ENCODE measurements at regions not wholly inside any gene's neighbourhood (a gene's known extent, or its start where the extent isn't known, plus 50 kb on each side); places are given as distances from the start of the nearest gene placed in this dataset.

DNA sequence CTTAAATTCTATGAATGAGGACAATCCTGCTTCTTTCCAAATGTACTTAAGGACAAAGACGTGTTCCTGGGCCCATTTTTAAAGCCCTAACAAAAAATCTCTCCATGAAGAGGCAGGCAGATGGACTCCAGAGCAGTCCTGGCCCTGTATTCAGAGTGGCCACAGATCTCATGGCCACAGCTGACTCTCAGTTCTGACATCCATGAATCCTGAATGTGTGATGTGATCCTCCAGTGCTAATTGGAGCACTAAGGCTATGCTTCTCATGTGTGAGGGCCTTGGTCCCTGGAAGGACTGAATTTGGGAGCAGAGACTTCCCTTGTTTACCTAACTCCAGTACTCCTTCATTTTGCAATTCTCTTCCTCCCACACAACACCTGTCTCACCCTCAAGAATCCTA, 373.0 kb downstream of the AGTPBP1 start:
- no peaks in the 10 kb centered on the region for H3K27me3 Mint-ChIP-seq
- Histone ChIP-seq H3K36me3 (ENCODE audit: control insufficient read depth, insufficient read depth, low read length) (no peaks in the 10 kb centered on the region), H3K27me3 (ENCODE audit: control insufficient read depth, insufficient read depth, low read length) (no peaks in the 10 kb centered on the region), H3K4me1 (ENCODE audit: control insufficient read depth, insufficient read depth, low read length, poor library complexity, severe bottlenecking) (no peaks in the 10 kb centered on the region), H3K9me3 (ENCODE audit: control insufficient read depth in 2 of 2, low read length in 2 of 2) (no peaks in the 10 kb centered on the region), H3K4me3 (ENCODE audit: low read depth, low read length) (no peak overlapping the region), H3K27ac (ENCODE audit: insufficient read depth, low read length, poor library complexity, severe bottlenecking) (no peak overlapping the region)
- H3K4me3 Mint-ChIP-seq = no peak overlapping the region
- peaks cover 0 to 6% (median 0%) of the 10 kb centered on the region in 7 donors for H3K9me3 Mint-ChIP-seq
- DNase-seq (no peak), ATAC-seq (ENCODE audit: low read depth in 2 of 2) (no peak)
- H3K27ac Mint-ChIP-seq = no peak overlapping the region
- H3K36me3 Mint-ChIP-seq = no peaks in the 10 kb centered on the region
- H3K4me1 Mint-ChIP-seq = no peaks in the 10 kb centered on the region

DNA sequence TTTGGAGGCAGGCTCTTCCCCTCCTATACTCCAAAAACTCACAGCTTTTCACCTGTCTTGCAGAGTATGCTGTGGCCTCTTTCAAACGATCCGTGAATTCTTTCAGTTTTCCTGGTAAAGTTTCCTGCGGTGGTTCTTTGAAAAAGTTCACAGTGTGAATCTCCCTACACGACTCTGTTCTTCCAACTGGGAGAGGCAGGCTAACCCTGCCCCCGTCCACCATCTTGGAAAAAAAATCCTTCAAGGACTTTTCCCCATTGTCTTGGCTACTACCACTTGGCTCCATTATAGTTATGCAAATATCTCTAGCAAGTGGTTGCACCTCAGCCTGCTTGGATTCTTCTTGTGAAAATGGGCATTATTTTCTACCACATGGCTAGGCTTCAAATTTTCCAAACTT, 382.6 kb downstream of the AGTPBP1 start:
- no peak for ATAC-seq (ENCODE audit: low read depth in 2 of 2)
- peaks cover 11% of the 10 kb centered on the region for H3K27me3 Mint-ChIP-seq
- no peaks in the 10 kb centered on the region for H3K4me1 Mint-ChIP-seq
- no peaks in the 10 kb centered on the region for H3K36me3 ChIP-seq (ENCODE audit: control insufficient read depth, insufficient read depth, low read length)
- H3K9me3 Mint-ChIP-seq = peaks cover 0 to 4% (median 0%) of the 10 kb centered on the region in 7 donors
- H3K36me3 Mint-ChIP-seq = no peaks in the 10 kb centered on the region
- no peaks in the 10 kb centered on the region for H3K9me3 ChIP-seq (ENCODE audit: control insufficient read depth in 2 of 2, low read length in 2 of 2)
- no peak overlapping the region for H3K4me3 Mint-ChIP-seq
- H3K4me3 ChIP-seq (ENCODE audit: low read depth, low read length) = no peak overlapping the region
- DNase-seq = no peak
- H3K27me3 ChIP-seq (ENCODE audit: control insufficient read depth, insufficient read depth, low read length) = no peaks in the 10 kb centered on the region
- H3K27ac ChIP-seq (ENCODE audit: insufficient read depth, low read length, poor library complexity, severe bottlenecking) = no peak overlapping the region
- no peak overlapping the region for H3K27ac Mint-ChIP-seq
- H3K4me1 ChIP-seq (ENCODE audit: control insufficient read depth, insufficient read depth, low read length, poor library complexity, severe bottlenecking) = no peaks in the 10 kb centered on the region

DNA sequence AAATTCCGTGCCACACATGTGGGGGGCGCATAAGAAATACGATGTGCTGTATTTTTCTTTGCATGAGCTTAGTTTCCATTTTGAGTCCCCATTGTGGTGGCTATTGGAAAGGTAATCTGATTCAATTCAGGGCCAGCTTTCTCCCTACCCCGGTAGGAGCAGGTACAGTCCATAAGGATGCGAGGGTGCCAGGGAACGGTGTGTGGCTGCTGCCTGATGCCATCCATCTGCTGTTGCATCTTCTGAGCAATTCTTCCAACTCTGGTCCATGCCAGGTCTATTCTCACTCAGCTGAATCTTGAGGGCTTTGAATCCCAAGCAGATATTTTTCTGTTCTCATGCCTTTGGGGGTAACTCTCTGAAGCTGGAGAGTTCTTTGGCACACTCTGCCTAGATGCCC, 392.7 kb downstream of the AGTPBP1 start:
- Histone ChIP-seq H3K9me3 (ENCODE audit: control insufficient read depth in 2 of 2, low read length in 2 of 2) (no peaks in the 10 kb centered on the region), H3K4me1 (ENCODE audit: control insufficient read depth, insufficient read depth, low read length, poor library complexity, severe bottlenecking) (no peaks in the 10 kb centered on the region), H3K27ac (ENCODE audit: insufficient read depth, low read length, poor library complexity, severe bottlenecking) (no peak overlapping the region), H3K4me3 (ENCODE audit: low read depth, low read length) (no peak overlapping the region), H3K36me3 (ENCODE audit: control insufficient read depth, insufficient read depth, low read length) (no peaks in the 10 kb centered on the region), H3K27me3 (ENCODE audit: control insufficient read depth, insufficient read depth, low read length) (no peaks in the 10 kb centered on the region)
- ATAC-seq (ENCODE audit: low read depth in 2 of 2) (no peak), DNase-seq (no peak)
- H3K36me3 Mint-ChIP-seq = no peaks in the 10 kb centered on the region
- H3K27me3 Mint-ChIP-seq = no peaks in the 10 kb centered on the region
- peaks cover 0 to 7% (median 0%) of the 10 kb centered on the region in 7 donors for H3K9me3 Mint-ChIP-seq
- no peak overlapping the region for H3K4me3 Mint-ChIP-seq
- H3K27ac Mint-ChIP-seq = no peak overlapping the region
- no peaks in the 10 kb centered on the region for H3K4me1 Mint-ChIP-seq

DNA sequence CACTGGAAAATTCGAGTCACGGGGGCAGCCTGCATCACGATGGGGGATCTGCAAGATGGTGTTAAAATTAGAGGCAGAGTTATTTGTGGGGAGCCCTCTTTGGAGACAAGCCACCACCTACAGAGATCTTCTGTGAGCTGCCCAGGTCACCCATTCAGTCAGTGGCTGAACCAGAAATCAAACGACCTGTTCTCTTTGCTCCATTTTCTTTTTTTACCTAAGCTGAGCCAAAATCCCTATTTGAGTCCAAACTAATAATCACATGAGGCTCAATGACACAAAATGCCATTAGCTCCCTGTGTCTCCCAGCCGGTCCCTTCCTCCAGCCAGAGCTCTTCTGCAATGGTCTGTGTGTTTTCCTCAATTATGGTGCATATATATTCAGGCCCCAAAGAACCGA, 394.2 kb downstream of the AGTPBP1 start:
- no peaks in the 10 kb centered on the region for H3K27me3 ChIP-seq (ENCODE audit: control insufficient read depth, insufficient read depth, low read length)
- no peaks in the 10 kb centered on the region for H3K4me1 ChIP-seq (ENCODE audit: control insufficient read depth, insufficient read depth, low read length, poor library complexity, severe bottlenecking)
- H3K9me3 Mint-ChIP-seq = peaks cover 0 to 4% (median 0%) of the 10 kb centered on the region in 7 donors
- no peaks in the 10 kb centered on the region for H3K36me3 Mint-ChIP-seq
- H3K27ac ChIP-seq (ENCODE audit: insufficient read depth, low read length, poor library complexity, severe bottlenecking) = no peak overlapping the region
- no peaks in the 10 kb centered on the region for H3K9me3 ChIP-seq (ENCODE audit: control insufficient read depth in 2 of 2, low read length in 2 of 2)
- no peak overlapping the region for H3K27ac Mint-ChIP-seq
- no peaks in the 10 kb centered on the region for H3K27me3 Mint-ChIP-seq
- DNase-seq = no peak
- no peak overlapping the region for H3K4me3 Mint-ChIP-seq
- no peaks in the 10 kb centered on the region for H3K36me3 ChIP-seq (ENCODE audit: control insufficient read depth, insufficient read depth, low read length)
- H3K4me3 ChIP-seq (ENCODE audit: low read depth, low read length) = no peak overlapping the region
- ATAC-seq (ENCODE audit: low read depth in 2 of 2) = no peak
- no peaks in the 10 kb centered on the region for H3K4me1 Mint-ChIP-seq

DNA sequence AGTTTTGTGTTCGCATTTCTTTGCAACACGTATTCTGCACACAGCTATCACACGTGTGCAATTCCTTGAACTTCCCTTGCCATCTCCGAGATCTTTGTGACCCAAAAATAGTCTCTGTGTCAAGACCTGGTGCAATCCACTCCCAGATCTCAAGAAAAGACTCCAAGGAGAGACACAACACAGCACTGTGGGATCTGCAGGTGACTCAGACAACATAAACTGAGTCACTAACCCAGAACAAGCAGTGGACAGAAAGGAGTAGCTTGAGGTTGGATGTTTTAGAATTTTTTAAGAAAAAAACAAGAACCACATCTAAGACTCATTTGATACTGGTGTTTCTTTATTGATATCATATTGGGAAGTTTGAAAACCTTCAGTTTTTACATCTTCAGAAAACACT, 396.9 kb downstream of the AGTPBP1 start:
- DNase-seq (no peak), ATAC-seq (ENCODE audit: low read depth in 2 of 2) (no peak)
- Mint-ChIP-seq H3K36me3 (no peaks in the 10 kb centered on the region), H3K9me3 (peaks cover 0 to 4% (median 0%) of the 10 kb centered on the region in 7 donors), H3K27me3 (no peaks in the 10 kb centered on the region), H3K4me3 (no peak overlapping the region), H3K27ac (no peak overlapping the region), H3K4me1 (no peaks in the 10 kb centered on the region)
- H3K27me3 ChIP-seq (ENCODE audit: control insufficient read depth, insufficient read depth, low read length) = no peaks in the 10 kb centered on the region
- H3K27ac ChIP-seq (ENCODE audit: insufficient read depth, low read length, poor library complexity, severe bottlenecking) = no peak overlapping the region
- H3K36me3 ChIP-seq (ENCODE audit: control insufficient read depth, insufficient read depth, low read length) = no peaks in the 10 kb centered on the region
- no peaks in the 10 kb centered on the region for H3K4me1 ChIP-seq (ENCODE audit: control insufficient read depth, insufficient read depth, low read length, poor library complexity, severe bottlenecking)
- H3K4me3 ChIP-seq (ENCODE audit: low read depth, low read length) = no peak overlapping the region
- no peaks in the 10 kb centered on the region for H3K9me3 ChIP-seq (ENCODE audit: control insufficient read depth in 2 of 2, low read length in 2 of 2)

DNA sequence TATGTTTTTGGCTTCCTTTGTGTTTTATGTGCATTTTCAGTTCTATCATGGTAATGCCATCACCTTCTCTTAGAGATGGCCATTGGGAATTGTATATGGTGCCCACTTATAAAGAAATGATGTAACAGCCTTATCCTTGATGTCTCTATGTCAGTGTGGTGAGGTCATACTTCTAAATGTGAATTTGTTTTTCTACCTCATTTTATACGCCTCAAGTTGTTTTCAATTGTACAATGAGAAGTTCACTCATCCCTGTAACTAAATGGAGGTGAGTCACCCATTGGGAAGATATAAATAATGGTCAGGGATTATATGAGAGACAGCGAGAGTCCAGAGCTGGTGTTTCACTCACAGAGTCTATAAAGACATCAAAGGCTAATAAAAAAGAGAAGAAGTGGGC, 402.4 kb downstream of the AGTPBP1 start:
- H3K9me3 Mint-ChIP-seq = peaks cover 0 to 4% (median 0%) of the 10 kb centered on the region in 7 donors
- H3K36me3 Mint-ChIP-seq = no peaks in the 10 kb centered on the region

DNA sequence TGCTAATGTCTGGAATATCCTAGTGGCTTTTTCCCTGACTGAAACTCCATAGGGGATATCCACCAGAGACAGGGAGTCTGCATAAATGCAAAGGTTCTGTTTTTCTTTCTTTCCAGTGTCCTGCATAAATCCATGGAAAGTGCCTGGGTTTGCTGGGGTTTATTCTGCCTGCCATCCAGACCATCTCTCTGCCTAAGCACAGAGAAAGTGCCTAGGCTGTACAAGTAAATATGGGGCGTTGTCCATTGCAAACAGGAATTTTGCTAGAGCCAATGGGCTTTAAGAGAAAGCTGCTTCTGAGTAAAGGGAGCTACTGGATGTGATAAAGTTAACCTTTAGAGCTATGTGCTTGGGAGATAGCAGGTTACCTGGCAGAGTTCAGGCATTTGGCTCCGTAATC, 407.5 kb downstream of the AGTPBP1 start:
- DNase-seq = no peak
- H3K4me3 Mint-ChIP-seq = no peak overlapping the region
- no peak overlapping the region for H3K27ac Mint-ChIP-seq
- no peaks in the 10 kb centered on the region for H3K36me3 Mint-ChIP-seq
- Histone ChIP-seq H3K36me3 (ENCODE audit: control insufficient read depth, insufficient read depth, low read length) (no peaks in the 10 kb centered on the region), H3K4me3 (ENCODE audit: low read depth, low read length) (no peak overlapping the region), H3K9me3 (ENCODE audit: control insufficient read depth in 2 of 2, low read length in 2 of 2) (no peaks in the 10 kb centered on the region), H3K27me3 (ENCODE audit: control insufficient read depth, insufficient read depth, low read length) (no peaks in the 10 kb centered on the region), H3K4me1 (ENCODE audit: control insufficient read depth, insufficient read depth, low read length, poor library complexity, severe bottlenecking) (no peaks in the 10 kb centered on the region), H3K27ac (ENCODE audit: insufficient read depth, low read length, poor library complexity, severe bottlenecking) (no peak overlapping the region)
- H3K4me1 Mint-ChIP-seq = no peaks in the 10 kb centered on the region
- H3K9me3 Mint-ChIP-seq = no peaks in the 10 kb centered on the region
- no peak for ATAC-seq (ENCODE audit: low read depth in 2 of 2)
- no peaks in the 10 kb centered on the region for H3K27me3 Mint-ChIP-seq

More for the DNA sequence above, 402.4 kb downstream of the AGTPBP1 start:
- no peaks in the 10 kb centered on the region for H3K36me3 ChIP-seq (ENCODE audit: control insufficient read depth, insufficient read depth, low read length)
- DNase-seq = no peak
- H3K27ac ChIP-seq (ENCODE audit: insufficient read depth, low read length, poor library complexity, severe bottlenecking) = no peak overlapping the region
- H3K4me3 Mint-ChIP-seq = no peak overlapping the region
- no peak for ATAC-seq (ENCODE audit: low read depth in 2 of 2)
- no peaks in the 10 kb centered on the region for H3K4me1 Mint-ChIP-seq
- H3K9me3 ChIP-seq (ENCODE audit: control insufficient read depth in 2 of 2, low read length in 2 of 2) = no peaks in the 10 kb centered on the region
- no peak overlapping the region for H3K4me3 ChIP-seq (ENCODE audit: low read depth, low read length)
- no peaks in the 10 kb centered on the region for H3K27me3 Mint-ChIP-seq
- H3K27me3 ChIP-seq (ENCODE audit: control insufficient read depth, insufficient read depth, low read length) = no peaks in the 10 kb centered on the region
- H3K27ac Mint-ChIP-seq = no peak overlapping the region
- no peaks in the 10 kb centered on the region for H3K4me1 ChIP-seq (ENCODE audit: control insufficient read depth, insufficient read depth, low read length, poor library complexity, severe bottlenecking)

DNA sequence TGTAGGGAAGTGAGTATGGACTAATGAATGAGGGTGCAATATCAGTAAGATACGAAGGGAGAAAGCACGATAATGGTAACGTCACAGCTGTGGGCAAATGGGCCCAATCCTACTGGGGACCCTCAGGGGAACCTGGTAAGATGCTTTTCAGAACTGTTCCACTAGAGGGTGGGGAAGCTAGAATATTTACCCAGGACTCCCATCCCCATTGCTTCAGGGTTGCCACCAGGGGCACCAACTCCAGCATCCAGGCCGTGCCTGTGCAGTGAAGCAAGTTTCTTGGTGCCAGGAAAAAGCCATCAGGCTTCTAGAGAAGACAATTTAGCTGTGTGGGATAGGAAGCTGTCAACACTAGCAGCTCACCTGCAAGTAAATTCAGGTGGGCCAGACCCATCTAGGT, 409.3 kb downstream of the AGTPBP1 start:
- Mint-ChIP-seq H3K9me3 (peaks cover 0 to 2% (median 0%) of the 10 kb centered on the region in 7 donors), H3K27me3 (no peaks in the 10 kb centered on the region), H3K27ac (no peak overlapping the region), H3K36me3 (no peaks in the 10 kb centered on the region), H3K4me1 (no peaks in the 10 kb centered on the region), H3K4me3 (no peak overlapping the region)
- Histone ChIP-seq H3K27me3 (ENCODE audit: control insufficient read depth, insufficient read depth, low read length) (no peaks in the 10 kb centered on the region), H3K36me3 (ENCODE audit: control insufficient read depth, insufficient read depth, low read length) (no peaks in the 10 kb centered on the region), H3K9me3 (ENCODE audit: control insufficient read depth in 2 of 2, low read length in 2 of 2) (no peaks in the 10 kb centered on the region), H3K27ac (ENCODE audit: insufficient read depth, low read length, poor library complexity, severe bottlenecking) (no peak overlapping the region), H3K4me1 (ENCODE audit: control insufficient read depth, insufficient read depth, low read length, poor library complexity, severe bottlenecking) (no peaks in the 10 kb centered on the region), H3K4me3 (ENCODE audit: low read depth, low read length) (no peak overlapping the region)
- ATAC-seq (ENCODE audit: low read depth in 2 of 2) (no peak), DNase-seq (no peak)
